Hepatic stellate cell (primary cell): ENCODE measurements at regions not wholly inside any gene's neighbourhood (a gene's known extent, or its start where the extent isn't known, plus 50 kb on each side); places are given as distances from the start of the nearest gene placed in this dataset.

Experiments used
- DNase-seq: peaks from one replicate; pipeline ENCODE4 v3.0.0; 2011; ENCODE audit warnings: low spot score

DNA sequence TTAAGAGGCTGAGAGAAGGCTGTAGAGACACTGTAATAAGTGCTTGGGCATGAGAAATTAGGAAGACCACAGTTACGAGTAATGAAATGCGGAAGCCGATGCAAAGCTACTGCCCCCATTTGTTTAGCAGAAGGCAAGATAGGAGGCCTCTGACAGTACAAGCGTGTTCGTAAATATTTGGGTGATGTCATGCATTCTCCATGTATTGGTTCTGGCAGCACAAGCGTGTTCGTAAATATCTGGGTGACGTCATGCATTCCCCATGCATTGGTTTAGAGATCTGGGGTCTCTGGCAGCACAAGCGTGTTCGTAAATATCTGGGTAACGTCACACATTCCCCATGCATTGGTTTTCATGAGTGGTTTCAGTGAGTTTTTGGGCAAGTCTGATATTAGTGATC is 661.5 kb upstream of the FRG1 start:
- DNase-seq, result no peak

DNA sequence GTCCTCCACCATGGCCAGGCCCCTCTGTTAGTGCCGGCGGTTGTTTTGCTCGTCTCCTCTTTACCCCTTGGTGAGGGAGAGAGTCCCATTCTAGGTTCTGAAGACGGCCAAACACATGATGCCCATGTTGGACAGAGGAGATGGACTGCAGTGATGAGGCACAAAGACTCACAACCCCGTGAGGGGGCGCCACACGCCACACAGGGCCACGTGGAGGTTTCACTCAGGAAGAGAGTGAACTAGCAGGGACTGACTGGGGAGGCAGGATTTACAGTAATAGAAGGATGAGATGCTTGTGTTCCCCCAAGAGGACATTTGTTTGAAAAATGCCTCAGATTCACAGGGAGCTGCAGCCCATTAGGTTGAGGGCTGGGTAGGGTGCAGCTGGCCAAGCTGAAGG is 655.3 kb upstream of the FRG1 start:
- DNase-seq, result no peak

DNA sequence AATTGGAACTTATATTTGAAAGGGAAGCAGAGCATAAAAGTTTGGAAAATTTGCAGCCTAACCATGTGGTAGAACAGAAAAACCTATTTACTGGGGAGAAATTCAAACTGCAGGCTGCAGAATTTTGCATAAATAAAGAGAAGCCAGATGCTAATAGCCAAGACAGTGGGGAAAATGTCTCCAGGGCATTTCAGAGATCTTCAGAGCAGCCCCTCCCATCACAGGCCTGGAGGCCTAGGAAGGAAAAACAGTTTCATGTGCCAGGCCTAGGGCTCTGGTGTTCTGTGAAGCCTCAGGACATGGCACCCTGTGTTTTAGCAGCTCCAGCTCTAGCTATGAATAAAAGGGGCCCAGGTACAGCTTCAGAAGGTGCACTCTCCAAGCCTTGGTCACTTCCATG is 648.7 kb upstream of the FRG1 start:
- no peak for DNase-seq

DNA sequence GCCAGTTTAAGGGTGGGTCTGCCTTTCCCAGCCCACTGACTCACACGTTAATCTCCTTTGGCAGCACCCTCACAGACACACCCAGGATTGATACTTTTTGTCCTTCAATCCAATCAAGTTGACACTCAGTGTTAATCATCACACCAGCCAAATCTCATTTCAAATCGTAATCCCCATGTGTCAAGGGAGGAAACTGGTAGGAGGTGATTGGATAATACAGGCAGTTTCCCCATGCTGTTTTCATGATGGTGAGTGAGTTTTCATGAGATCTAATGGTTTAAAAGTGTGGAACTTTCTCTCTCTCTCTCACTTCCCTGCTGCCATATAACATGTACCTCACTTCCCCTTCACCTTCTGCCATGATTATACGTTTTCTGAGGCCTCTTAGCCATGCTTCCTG is 647.2 kb upstream of the FRG1 start:
- DNase-seq, result no peak

DNA sequence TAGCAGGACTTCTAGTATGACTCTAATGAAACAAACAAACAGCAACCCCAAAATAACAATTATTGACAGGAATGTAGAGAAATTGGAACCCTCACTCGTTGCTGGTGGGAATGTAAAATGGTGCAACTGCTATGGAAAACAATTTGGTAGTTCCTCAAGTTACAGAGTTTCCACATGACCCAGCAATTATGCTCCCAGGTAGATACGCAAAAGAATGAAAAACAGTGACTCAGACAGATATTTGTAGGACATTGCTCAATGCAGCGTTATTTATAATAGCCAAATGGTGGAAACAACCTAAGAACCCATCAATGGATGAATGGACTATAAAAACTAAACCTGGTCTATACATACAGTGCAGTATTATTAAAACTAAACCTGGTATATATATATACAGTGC is 646.1 kb upstream of the FRG1 start:
- no peak for DNase-seq

DNA sequence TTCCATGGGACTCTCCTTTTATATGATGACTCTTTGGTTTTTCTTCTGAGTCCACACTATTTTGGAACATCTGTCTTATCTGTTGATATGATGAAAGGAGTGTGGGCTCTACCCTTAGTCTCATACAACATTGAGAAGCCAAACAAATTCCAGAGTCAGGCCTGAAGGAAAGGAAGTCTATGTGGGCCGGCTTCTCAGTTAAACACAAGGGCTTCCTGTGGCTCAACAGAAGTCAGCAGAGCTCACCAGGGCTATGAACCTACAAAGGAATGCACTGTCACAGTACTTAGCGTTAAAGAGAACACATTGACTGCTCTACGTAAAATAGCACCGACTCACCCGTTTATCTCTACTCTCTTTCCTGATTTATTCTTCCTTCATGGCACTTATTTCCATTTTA is 641.0 kb upstream of the FRG1 start:
- no peak for DNase-seq

DNA sequence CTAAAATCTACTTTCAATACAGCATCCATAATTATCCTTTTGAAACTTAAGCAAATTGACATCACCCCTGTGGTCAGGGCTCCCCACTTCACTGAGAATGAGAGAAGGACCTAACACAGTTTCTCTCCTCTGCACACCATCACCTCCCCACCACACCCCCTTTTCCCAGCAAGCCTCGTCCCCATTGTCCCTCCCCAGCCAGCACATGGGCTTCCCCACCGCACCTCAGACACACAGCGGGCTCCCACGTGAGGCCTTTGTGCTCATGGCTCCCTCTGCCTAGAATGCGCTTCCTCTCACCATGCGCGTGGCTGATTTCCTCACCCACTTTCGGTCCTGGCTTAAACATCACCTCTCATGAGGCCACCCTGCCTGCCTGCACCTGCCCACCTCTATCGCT is 639.0 kb upstream of the FRG1 start:
- no peak for DNase-seq

DNA sequence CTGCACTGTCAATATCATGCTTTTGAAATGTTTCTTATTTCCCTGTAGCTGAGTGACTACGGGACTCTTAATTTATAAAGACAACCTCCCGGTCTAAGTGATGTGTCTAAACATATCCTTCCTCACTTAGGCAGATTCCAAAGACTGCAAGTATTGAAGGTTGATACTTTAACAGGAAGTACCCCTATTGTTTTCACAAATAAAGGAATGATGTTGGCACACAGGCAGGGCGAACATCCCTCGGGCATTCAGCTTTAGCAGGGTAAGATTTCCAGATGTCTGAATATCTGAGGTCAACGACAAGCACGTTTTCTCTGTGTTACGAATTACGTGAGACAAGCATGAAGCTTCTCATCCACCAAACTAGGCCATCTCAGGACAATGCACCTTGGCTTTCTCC is 638.0 kb upstream of the FRG1 start:
- DNase-seq, result no peak

DNA sequence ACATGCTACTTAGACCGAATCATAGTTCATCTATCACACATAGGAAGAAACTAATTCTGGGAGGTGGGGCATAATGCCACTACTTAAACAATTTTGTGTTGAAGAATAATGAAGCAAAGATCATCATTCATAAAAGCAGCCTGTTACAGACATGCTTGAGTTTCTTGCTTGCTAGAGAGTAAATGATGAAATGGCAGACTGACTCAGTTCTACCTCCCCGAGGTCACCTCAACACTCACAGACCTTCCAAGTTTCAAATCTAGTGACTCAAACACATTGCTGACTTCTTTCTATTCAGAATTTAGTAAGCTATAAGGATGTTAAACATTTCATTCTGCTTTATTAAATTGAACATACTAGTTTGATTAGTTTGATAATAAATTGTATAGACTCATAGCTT is 636.5 kb upstream of the FRG1 start:
- no peak for DNase-seq

DNA sequence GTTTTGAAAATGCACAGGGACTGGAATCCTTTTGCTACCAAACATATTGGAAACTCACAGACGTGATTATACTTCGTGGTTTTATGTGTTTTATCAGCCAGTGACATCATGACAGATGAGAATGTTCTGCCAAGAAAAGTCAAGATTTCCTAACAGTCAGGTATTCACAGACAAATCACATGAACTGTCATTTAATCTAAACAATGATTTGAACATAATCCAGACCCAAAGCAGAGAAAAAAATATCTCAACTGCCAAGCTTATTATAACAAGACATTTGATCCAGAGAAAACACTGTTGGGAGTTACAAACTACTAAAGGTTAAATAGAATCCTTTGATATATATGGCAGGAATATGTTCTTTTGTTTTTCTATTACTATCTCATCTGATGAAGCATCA is 635.9 kb upstream of the FRG1 start:
- no peak for DNase-seq

DNA sequence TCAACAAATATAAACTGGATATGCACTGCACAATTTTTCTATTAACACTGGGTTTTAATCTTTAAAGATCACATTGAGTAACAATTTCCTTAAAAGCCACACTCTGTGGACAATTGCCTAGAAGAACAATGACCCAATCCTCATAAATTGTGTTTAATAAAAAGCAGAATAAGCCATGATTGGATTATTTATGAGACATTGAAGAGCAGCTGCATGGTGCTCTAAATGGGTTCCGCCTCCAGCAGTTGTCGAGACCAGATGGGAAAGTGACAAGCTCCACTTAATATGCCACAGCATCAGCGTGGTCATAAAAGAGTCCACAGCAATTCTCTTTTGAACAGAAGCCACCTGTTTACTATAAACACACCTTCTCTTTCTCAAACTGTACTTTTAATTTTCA is 635.2 kb upstream of the FRG1 start:
- DNase-seq, result no peak

DNA sequence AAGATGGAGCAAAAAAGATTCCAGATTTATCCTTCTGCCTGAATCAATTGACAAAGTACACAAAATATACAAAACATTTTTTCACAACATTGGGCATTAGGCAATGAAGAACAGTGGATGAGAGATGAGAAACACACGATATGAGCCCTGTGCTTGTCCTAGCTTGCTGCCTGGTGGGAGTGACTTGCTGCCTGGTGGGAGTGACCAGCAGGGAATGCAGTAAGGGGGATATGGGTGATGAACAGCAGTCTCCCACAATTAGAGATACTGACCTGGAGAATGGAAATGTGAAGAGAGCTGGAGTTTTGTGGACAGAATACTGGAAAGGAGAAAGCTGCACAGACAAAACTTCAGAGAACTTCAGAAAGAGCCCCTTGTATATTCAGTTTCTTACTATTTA is 629.4 kb upstream of the FRG1 start:
- no peak for DNase-seq

DNA sequence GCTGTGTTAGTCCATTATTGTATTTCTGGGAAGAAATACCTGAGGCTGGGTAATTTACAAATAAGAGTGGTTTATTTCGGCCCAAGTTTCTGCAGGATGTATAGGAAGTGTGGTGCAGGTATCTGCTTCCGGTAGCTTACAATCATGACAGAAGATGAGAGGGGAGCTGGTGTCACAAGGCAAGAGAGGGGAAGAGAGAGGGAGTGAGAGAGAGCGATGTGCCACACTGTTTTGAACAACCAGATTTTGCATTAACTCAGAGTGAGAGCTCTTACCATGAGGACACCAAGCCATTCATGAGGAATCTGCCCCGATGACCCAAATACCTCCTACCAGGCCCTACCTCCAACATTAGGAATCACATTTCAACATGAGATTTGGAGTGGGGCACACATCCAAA is 627.6 kb upstream of the FRG1 start:
- no peak for DNase-seq

DNA sequence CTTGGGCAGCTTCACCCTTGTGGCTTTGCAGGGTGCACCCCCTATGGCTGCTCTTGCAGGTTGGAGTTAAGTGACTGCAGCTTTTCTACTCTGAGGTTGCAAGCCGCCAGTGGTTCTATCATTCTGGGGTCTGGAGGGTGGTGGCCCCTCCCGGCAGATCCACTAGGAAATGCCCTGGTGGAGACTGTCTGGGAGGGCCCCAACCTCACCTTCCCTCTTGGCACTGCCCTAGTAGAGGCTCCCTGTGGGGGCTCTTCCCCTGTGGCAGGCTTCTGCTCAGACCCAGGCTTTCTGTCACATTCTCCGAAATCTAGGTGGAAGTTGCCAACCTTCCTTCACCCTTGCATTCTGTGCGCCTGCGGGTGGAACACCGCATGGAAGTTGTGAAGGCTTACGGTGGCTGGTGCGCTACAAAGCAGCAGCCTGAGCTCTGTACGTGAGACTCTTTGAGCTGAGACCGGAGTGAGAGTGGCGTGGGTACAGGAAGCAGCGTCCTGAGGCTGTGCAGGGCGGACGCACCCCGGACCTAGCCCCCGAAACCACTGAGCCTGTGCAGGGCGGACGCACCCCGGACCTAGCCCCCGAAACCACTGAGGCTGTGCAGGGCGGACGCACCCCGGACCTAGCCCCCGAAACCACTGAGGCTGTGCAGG is 626.7 kb upstream of the FRG1 start:
- no peak for DNase-seq

DNA sequence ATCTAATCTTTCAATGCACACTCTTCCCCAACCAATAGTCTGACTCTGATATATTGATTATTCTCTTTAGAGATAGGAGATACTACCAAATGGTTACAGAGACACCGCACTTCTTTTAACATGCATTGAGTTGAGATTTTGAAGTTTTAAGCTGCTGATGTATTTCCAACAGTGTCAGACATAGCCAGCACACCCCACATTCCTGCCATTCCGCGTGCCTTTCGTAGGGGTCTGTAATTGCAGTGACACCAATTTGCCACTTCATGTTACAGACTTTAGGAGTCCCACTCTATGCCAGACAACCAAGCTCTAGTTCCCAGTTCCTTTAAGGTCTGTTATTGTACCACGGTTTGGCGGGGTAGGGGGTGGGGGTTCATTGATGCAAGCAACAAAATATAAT is 618.2 kb upstream of the FRG1 start:
- DNase-seq, result no peak

DNA sequence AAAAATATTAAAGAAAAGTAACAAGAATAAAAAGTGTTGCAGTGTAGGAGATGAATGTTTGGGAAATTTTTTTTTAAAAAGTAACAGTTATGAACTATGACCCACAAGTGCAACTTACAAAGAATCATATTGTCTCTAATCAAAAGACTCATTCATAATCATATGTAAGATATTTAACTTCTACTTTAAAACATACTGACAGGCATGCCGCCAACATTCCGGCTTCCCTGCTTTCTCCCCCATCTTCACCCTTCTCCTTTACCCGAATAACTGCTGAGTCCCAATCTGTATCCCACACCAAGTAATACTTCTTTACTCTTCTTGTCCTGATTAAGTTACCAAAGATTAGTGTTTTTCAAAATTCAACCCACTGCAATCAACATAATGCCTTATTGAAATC is 598.8 kb upstream of the FRG1 start:
- DNase-seq, result no peak

DNA sequence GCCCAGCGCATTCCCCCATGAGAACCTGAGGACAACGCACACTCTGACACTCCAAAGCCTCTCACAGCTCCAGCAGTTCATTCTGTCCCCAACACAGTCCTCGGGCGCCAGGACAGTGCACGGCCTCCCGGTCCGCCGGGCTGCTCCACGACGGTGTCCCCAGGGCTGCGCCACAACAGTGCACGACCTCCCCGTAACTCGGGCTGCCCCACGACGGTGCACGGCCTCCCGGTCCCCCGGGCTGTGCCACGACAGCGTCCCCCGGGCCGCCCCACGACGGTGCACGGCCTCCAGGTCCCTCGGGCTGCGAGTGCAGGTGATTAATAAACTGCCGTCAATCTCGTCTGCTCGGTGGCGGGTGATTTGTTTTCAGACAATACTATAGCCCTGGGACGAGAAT is 585.1 kb upstream of the FRG1 start:
- no peak for DNase-seq

DNA sequence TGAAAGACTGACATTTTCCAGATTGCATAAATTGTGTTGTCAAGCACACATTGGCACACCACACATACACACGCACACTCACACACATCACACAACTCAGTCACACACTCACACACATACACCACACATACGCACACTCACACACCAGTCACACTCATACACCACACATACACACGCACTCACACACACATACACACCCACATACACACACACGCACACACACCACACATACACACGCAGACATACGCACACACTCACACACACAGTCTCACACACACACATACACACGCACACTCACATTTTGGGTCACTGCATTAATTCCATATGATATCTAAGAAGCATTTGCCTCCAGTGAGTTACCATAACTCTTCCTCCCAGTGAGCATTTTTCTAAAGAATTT is 578.3 kb upstream of the FRG1 start:
- DNase-seq, result no peak

DNA sequence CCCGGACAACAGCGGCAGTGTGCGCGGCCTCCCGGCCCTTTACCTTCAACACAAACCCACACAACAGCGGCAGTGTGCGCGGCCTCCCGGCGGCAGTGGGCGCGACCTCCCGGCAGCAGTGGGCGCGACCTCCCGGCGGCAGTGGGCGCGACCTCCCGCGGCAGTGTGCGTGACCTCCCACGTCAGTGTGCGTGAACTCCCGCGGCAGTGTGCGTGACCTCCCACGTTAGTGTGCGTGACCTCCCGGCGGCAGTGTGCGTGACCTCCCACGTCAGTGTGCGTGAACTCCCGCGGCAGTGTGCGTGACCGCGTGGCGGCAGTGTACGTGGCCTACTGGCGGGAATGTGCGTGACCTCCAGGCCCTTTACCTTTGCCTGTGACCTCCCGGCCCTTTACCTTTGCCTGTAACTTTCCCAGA is 576.6 kb upstream of the FRG1 start:
- no peak for DNase-seq

DNA sequence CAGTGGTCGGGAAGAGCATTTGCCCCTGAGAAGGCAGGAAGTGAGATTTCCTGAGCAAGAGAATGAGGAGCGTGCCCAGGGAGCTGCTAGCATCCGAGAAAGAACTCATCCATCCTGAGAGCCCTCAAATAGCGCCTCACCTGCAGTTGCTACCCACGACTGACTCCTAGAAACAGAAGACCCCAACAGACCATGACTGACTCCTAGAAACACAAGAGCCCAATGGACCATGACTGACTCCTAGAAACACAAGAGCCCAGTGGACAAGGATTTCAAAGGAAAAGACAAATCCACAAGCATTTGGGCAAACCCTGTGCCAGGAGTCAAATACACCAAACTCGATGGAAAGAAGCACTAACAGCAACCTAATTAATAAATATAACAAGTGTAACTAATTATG is 575.2 kb upstream of the FRG1 start:
- no peak for DNase-seq

DNA sequence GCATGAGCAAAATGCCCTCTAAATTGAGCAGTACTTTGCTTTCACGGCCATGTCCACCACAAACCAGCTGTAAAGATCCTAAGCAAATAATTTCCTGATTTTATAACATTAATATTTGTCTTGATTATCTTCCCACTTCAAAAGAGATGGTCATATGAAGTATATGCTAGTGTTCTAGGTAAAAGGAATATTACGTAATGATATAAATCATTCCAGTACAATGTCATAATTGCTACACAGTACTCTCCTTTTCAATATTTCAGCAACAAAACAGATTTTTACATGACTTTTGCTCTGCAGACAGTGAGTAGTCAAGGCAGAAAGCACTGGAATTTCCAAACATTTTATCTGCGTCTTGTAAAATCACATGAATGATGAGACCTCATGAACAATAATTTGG is 572.8 kb upstream of the FRG1 start:
- no peak for DNase-seq

DNA sequence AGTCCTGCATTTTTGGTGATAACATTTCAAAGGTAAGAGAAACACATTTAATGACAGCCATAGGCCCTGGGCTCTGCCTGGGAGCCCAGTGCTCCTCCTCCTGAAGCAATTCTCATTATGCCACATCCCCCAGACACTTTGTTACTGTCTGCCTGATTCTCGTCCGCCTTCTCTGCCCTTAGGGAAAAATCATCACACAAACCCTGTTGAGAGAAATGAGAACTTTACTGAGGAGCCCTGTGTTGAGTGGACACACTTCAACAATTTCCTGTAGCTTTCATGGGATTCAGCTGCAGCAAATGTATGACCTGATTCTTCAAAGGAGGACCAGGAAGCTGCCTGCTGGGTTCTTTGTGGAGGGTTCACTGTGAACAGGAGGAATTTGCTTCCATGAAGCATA is 566.5 kb upstream of the FRG1 start:
- DNase-seq, result no peak

DNA sequence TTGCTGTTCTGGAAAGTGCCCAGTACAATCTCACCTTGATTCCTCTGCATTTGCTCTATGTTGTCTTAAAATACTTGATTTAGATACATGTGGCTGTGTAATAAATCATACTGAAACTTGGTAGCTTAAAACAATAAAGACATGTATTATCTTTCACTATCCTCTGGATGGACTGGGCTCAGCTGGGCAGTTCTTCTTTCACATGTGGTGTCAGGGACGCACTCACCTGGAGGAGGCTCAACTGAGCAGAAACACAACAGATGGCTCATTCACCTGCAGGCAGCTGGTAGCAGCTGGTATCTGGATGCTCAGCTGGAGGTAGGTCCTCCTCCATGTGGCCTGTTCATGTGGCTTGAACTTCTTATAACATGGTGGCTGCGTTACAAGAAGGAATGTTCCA is 563.8 kb upstream of the FRG1 start:
- DNase-seq, result no peak

DNA sequence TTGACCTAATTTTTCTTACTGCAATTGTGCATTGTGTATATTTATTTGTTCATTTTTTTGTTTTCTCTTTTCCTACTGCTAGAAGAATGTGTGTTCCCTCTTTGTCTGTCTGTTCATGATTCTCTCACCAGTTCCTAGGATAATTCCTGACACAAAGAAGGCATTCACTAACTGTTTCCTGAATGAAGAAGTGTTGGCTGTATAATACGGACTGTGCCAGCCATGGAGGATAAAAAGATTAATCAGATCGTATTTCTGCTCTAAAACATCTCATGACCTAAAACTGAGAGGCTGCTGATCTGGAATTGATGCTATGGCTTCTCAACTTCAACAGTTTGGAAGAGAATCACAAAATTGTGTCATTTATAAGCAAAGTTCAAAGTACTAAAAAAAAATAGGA is 563.1 kb upstream of the FRG1 start:
- DNase-seq, result no peak

DNA sequence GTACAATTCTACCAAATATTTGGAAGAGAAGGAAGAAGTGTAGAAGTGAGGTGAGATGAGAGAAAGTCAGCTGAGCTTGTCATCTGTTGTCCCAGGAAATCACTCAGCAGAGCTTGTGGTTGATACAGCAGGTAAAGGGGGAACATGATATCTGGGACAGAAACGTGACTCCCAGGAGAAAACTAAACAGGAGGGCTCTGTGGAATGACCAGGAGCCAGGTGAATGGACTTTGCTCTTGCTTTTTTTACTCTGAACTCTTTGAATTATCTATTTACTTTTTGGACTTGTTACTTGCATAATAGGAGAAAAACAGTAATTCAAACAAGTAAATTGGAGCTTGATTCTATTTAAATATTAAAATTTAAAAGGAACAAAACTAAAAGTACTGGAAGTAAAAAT is 555.6 kb upstream of the FRG1 start:
- no peak for DNase-seq
